ENCODE measurements at regions not wholly inside any gene's neighbourhood (a gene's known extent, or its start where the extent isn't known, plus 50 kb on each side); places are given as distances from the start of the nearest gene placed in this dataset.
"Not testable (repeated sequence)": the region's sequence is repeated elsewhere in the genome, so short reads cannot be mapped to it uniquely, and the experiment has no call there.

DNA sequence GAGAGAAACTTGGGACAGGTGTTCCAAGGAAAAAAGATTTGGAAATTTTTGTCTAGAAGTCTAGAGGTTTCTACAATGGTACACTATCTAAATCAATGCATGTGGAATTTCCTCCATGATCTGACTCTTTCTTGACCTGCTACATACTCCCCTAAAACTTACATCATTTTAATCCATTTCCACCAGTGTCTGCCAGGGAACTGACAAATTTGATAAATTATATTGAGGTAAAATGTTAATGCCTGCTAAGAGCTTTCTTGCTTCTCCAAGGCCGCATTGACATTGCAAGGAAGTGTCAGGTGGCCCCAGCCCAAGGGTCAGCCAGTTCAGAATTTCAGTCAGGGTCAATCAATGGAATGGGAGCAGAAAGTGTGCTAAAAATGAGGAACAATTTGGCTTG lies 163.4 kb upstream of the FBXL17 start:
- ATAC-seq (ENCODE audit: low FRiP score in 2 of 2): no peak
- Histone ChIP-seq H3K27ac (no peak overlapping the region), H3K9me3 (no peaks in the 10 kb centered on the region), H3K4me3 (no peak overlapping the region), H3K27me3 (no peaks in the 10 kb centered on the region), H3K36me3 (no peaks in the 10 kb centered on the region), H3K4me1 (no peaks in the 10 kb centered on the region)
- TF ChIP-seq POLR2A (IDR thresholded peaks at IDR 0.05): no peak
- TF ChIP-seq POLR2AphosphoS5 (IDR thresholded peaks at IDR 0.05): no peak
- no peak for TF ChIP-seq EP300 (IDR thresholded peaks at IDR 0.05)
- no peak for TF ChIP-seq CTCF (IDR thresholded peaks at IDR 0.05)
- WGBS, 2 donors: 29% methylated on average over 1 of the region's 1 CpG
- no peak for DNase-seq

GRCh38 chr5:108543486-108543885 lies 161.6 kb upstream of the FBXL17 start:
- WGBS, 2 donors: 85 to 94% methylated on average over 1 of the region's 1 CpG
- no peak for TF ChIP-seq CTCF (IDR thresholded peaks at IDR 0.05)
- no peak for TF ChIP-seq EP300 (IDR thresholded peaks at IDR 0.05)
- TF ChIP-seq POLR2A (IDR thresholded peaks at IDR 0.05): no peak
- no peak for TF ChIP-seq POLR2AphosphoS5 (IDR thresholded peaks at IDR 0.05)
- no peaks in the 10 kb centered on the region for H3K9me3 ChIP-seq
- no peak overlapping the region for H3K4me3 ChIP-seq
- H3K4me1 ChIP-seq: no peaks in the 10 kb centered on the region
- H3K36me3 ChIP-seq: no peaks in the 10 kb centered on the region
- H3K27ac ChIP-seq: no peak overlapping the region
- H3K27me3 ChIP-seq: no peaks in the 10 kb centered on the region
- DNase-seq (no peak), ATAC-seq (ENCODE audit: low FRiP score in 2 of 2) (no peak)

DNA sequence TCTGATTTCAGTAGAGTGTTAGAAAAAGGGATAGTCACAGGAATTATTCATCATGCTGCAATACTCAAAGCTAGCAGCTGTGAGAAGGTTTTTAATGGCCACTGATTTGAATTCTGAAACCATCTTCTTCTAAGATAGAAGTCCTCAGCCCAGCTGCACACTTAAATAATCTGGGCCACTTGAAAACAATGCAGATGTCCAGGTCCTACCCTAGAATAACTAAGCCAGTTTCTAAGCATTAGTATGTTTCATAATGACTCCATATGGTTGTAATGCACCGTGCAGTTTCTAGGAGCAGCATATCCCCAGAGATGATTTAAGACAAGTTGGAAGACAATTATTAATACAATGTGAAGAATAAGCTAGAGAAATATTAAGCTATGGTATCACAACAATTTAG lies 159.9 kb upstream of the FBXL17 start:
- Histone ChIP-seq H3K36me3 (no peaks in the 10 kb centered on the region), H3K4me3 (no peak overlapping the region), H3K4me1 (no peaks in the 10 kb centered on the region), H3K27me3 (no peaks in the 10 kb centered on the region), H3K27ac (no peak overlapping the region), H3K9me3 (no peaks in the 10 kb centered on the region)
- no peak for TF ChIP-seq POLR2AphosphoS5 (IDR thresholded peaks at IDR 0.05)
- no peak for TF ChIP-seq CTCF (IDR thresholded peaks at IDR 0.05)
- TF ChIP-seq POLR2A (IDR thresholded peaks at IDR 0.05): no peak
- TF ChIP-seq EP300 (IDR thresholded peaks at IDR 0.05): no peak
- ATAC-seq (ENCODE audit: low FRiP score in 2 of 2): no peak
- WGBS, 2 donors: 82 to 93% methylated on average over 1 of the region's 1 CpG
- no peak for DNase-seq

- ATAC-seq (ENCODE audit: low FRiP score in 2 of 2) (no peak), DNase-seq (peak in 1 of 2 donors; percentile 24)
- Histone ChIP-seq H3K9me3 (no peaks in the 10 kb centered on the region), H3K27me3 (no peaks in the 10 kb centered on the region), H3K36me3 (no peaks in the 10 kb centered on the region), H3K4me1 (peaks cover 0 to 6% (median 2%) of the 10 kb centered on the region in 4 donors), H3K4me3 (no peak overlapping the region), H3K27ac (no peak overlapping the region)
- 84 to 92% methylated on average over 6 to 10 of the region's 10 CpGs for WGBS, 2 donors
- no peak for TF ChIP-seq POLR2A (IDR thresholded peaks at IDR 0.05)
These were observed 154.4 kb upstream of the FBXL17 start for GRCh38 chr5:108536321-108536720.

GRCh38 chr5:108532129-108532445 lies 150.2 kb upstream of the FBXL17 start:
- 100% methylated on average over 1 of the region's 1 CpG for WGBS, 2 donors

GRCh38 chr5:108531367-108532128 lies 149.7 kb upstream of the FBXL17 start:
- TF ChIP-seq CTCF (IDR thresholded peaks at IDR 0.05) (no peak), POLR2A (IDR thresholded peaks at IDR 0.05) (no peak), POLR2AphosphoS5 (IDR thresholded peaks at IDR 0.05) (no peak), EP300 (IDR thresholded peaks at IDR 0.05) (no peak)
- Histone ChIP-seq H3K27me3 (no peaks in the 10 kb centered on the region), H3K9me3 (no peaks in the 10 kb centered on the region), H3K4me3 (no peak overlapping the region), H3K36me3 (no peaks in the 10 kb centered on the region), H3K27ac (no peak overlapping the region), H3K4me1 (peaks cover 0 to 10% (median 7%) of the 10 kb centered on the region in 4 donors)
- no peak for DNase-seq
- ATAC-seq (ENCODE audit: low FRiP score in 2 of 2): no peak
- 47 to 67% methylated on average over 8 of the region's 8 CpGs for WGBS, 2 donors

More at GRCh38 chr5:108532129-108532445, 150.2 kb upstream of the FBXL17 start:
- H3K4me3 ChIP-seq; DNase-seq; ATAC-seq (ENCODE audit: low FRiP score in 2 of 2); H3K27ac ChIP-seq; H3K27me3 ChIP-seq; H3K36me3 ChIP-seq; H3K9me3 ChIP-seq: not testable (repeated sequence)
- peaks cover 0 to 10% (median 7%) of the 10 kb centered on the region in 4 donors for H3K4me1 ChIP-seq
